B cell (primary cell): ENCODE measurements at regions not wholly inside any gene's neighbourhood (a gene's known extent, or its start where the extent isn't known, plus 50 kb on each side); places are given as distances from the start of the nearest gene placed in this dataset.

ENCODE experiments used
- ATAC-seq: fragments of 200-7000 bp; cut with Tn5 transposase; one replicate; pipeline ENCODE4 v1.10.0; 2021; ENCODE audit warnings: low read depth, mild to moderate bottlenecking, moderate number of reproducible peaks, moderate library complexity
- CTCF ChIA-PET: fragments of 350-600 bp; sonication (Branson Sonifier 250); formaldehyde crosslinking; loops from one replicate; lab custom pipeline; 2021; ENCODE audit warnings: antibody characterized with exemption, inconsistent platforms; lab: Charles Lee
- POLR2A ChIA-PET: fragments of 350-600 bp; sonication (Branson Sonifier 250); formaldehyde crosslinking; loops from one replicate; lab custom pipeline; 2021; ENCODE audit warnings: antibody characterized with exemption; lab: Charles Lee
- DNase-seq: peaks from one replicate; pipeline ENCODE4 v3.0.0; 2013
- H2AFZ ChIP-seq: 2 replicates; pipeline ENCODE4 v1.6.1; 2012; ENCODE audit warnings: mild to moderate bottlenecking, low read depth, low read length; ENCODE audit not compliant: insufficient read depth, poor library complexity, severe bottlenecking
- H3K27ac ChIP-seq, 2 donors: 1 replicate in 1 of 2; 2 replicates in 1 of 2; pipeline ENCODE4 v1.5.1; 2012 to 2013; ENCODE audit warnings: low read length in 2 of 2, mild to moderate bottlenecking in 2 of 2, moderate library complexity in 1 of 2
- H3K27me3 ChIP-seq, 4 experiments: fragments of 200-600 bp in 1 of 4; sonication (generic) in 1 of 4; replicated peaks in 1 of 4; 1 replicate in 2 of 4; 2 replicates in 2 of 4; pipeline versions ENCODE4 v1.6.1 to v1.7.0; 2013 to 2016; ENCODE audit warnings: low read length in 3 of 4, mild to moderate bottlenecking in 2 of 4, mixed read lengths in 1 of 4, moderate library complexity in 1 of 4; ENCODE audit not compliant: insufficient read depth in 4 of 4, control insufficient read depth in 3 of 4; ENCODE audit errors: control extremely low read depth in 1 of 4
- H3K36me3 ChIP-seq, 2 experiments: replicated peaks in 1 of 2; 1 replicate in 1 of 2; 2 replicates in 1 of 2; pipeline versions ENCODE4 v1.6.1 to v1.7.1; 2013; ENCODE audit warnings: low read length in 1 of 2; ENCODE audit not compliant: insufficient read depth in 2 of 2, control insufficient read depth in 1 of 2; ENCODE audit errors: control extremely low read depth in 1 of 2, extremely low read depth in 1 of 2
- H3K4me1 ChIP-seq, 2 donors: fragments of 200-600 bp in 1 of 2; sonication (generic) in 1 of 2; 1 replicate in 1 of 2; 2 replicates in 1 of 2; pipeline versions ENCODE4 v1.5.1 to v1.6.1; 2013 to 2017; ENCODE audit warnings: low read length in 2 of 2; ENCODE audit not compliant: control insufficient read depth in 2 of 2, insufficient read depth in 2 of 2
- H3K4me2 ChIP-seq: replicated peaks from 2 replicates; pipeline ENCODE3; 2012; ENCODE audit warnings: mild to moderate bottlenecking, low read depth, low read length; ENCODE audit not compliant: poor library complexity, severe bottlenecking
- H3K4me3 ChIP-seq, 5 experiments: fragments of 200-600 bp in 1 of 5; sonication (generic) in 1 of 5; 1 replicate in 3 of 5; 2 replicates in 2 of 5; pipeline versions ENCODE4 v1.5.1 to v1.7.0; 2011 to 2016; ENCODE audit warnings: low read length in 4 of 5, mild to moderate bottlenecking in 4 of 5, low read depth in 2 of 5, control low read depth in 1 of 5, moderate library complexity in 1 of 5; ENCODE audit not compliant: insufficient read depth in 1 of 5; ENCODE audit errors: control extremely low read depth in 1 of 5, extremely low read depth in 1 of 5
- H3K79me2 ChIP-seq: fragments of 200-600 bp; sonication (generic); one replicate; pipeline ENCODE4 v1.6.0; 2016; ENCODE audit warnings: low read length; ENCODE audit not compliant: control insufficient read depth, insufficient read depth
- H3K9ac ChIP-seq: fragments of 200-600 bp; sonication (generic); 2 replicates; pipeline ENCODE4 v1.6.1; 2017; ENCODE audit warnings: mild to moderate bottlenecking, low read length, moderate library complexity
- H3K9me3 ChIP-seq, 3 donors: one replicate each; pipeline versions ENCODE4 v1.6.1 to v1.7.1; 2013; ENCODE audit warnings: low read length in 2 of 3; ENCODE audit not compliant: control insufficient read depth in 2 of 3, insufficient read depth in 1 of 3; ENCODE audit errors: control extremely low read depth in 1 of 3
- H4K20me1 ChIP-seq: 2 replicates; pipeline ENCODE4 v1.6.0; 2012; ENCODE audit warnings: mild to moderate bottlenecking, low read length; ENCODE audit not compliant: insufficient read depth, control insufficient read depth, poor library complexity, severe bottlenecking
- H3K27ac Mint-ChIP-seq: one replicate; pipeline ENCODE4 v1.8.0; 2021; ENCODE audit warnings: mixed read lengths
- H3K27me3 Mint-ChIP-seq: one replicate; pipeline ENCODE4 v1.8.0; 2021; ENCODE audit warnings: mixed read lengths
- H3K4me1 Mint-ChIP-seq: one replicate; pipeline ENCODE4 v1.8.0; 2021; ENCODE audit warnings: mixed read lengths
- H3K4me3 Mint-ChIP-seq: one replicate; pipeline ENCODE4 v1.8.0; 2021; ENCODE audit warnings: mixed read lengths
- H3K9me3 Mint-ChIP-seq: one replicate; pipeline ENCODE4 v1.8.0; 2022; ENCODE audit warnings: mixed read lengths; ENCODE audit not compliant: insufficient read depth
- EZH2 ChIP-seq: IDR thresholded peaks from 2 replicates; pipeline ENCODE4 v1.6.1; 2012; ENCODE audit warnings: borderline replicate concordance, low read depth, mild to moderate bottlenecking, moderate library complexity, low read length; ENCODE audit not compliant: insufficient read depth, poor library complexity, severe bottlenecking
- WGBS: methylation state at CpG from one replicate; pipeline ENCODE4 v1.1.5; 2013; ENCODE audit warnings: missing lambda C conversion rate; ENCODE audit not compliant: insufficient coverage; 5-methylcytosine and 5-hydroxymethylcytosine counted together
- intact Hi-C: fragments of 100-400 bp; cut with micrococcal nuclease; formaldehyde crosslinking; loops from one replicate; pipeline ENCODE4 v1.10.0; 2022
- TF ChIP-seq, protein P1 (sequence below): fragments of 200-600 bp; IDR thresholded peaks from one replicate; pipeline ENCODE4 v1.8.0; 2022; ENCODE audit warnings: antibody characterized with exemption, mild to moderate bottlenecking

DNA sequence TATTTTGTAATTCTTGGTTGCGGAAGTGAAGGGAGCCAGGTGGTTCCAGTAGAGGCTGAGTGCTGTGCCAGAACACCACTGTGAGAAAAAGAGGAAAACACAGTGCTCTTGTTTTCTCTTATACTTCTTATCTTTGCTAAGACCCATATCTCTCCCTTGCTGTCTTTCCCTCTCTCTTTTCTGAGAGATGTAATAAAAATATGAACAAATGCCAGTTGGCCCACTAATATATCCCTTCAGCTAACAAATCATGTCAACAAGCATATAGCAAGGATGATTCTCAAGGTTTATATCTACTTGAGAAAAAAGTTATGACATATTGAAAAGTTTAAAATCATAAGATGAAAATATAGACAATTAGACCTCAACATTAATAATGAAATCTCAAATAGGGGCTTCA lies 758.3 kb downstream of the HDGFL1 start:
- H3K9me3 ChIP-seq, result no peaks in the 10 kb centered on the region
- ChIA-PET POLR2A (no interaction called here), CTCF (no interaction called here)
- H3K4me1 Mint-ChIP-seq, result no peaks in the 10 kb centered on the region
- no peak overlapping the region for H3K4me2 ChIP-seq
- TF ChIP-seq, protein P1, sequence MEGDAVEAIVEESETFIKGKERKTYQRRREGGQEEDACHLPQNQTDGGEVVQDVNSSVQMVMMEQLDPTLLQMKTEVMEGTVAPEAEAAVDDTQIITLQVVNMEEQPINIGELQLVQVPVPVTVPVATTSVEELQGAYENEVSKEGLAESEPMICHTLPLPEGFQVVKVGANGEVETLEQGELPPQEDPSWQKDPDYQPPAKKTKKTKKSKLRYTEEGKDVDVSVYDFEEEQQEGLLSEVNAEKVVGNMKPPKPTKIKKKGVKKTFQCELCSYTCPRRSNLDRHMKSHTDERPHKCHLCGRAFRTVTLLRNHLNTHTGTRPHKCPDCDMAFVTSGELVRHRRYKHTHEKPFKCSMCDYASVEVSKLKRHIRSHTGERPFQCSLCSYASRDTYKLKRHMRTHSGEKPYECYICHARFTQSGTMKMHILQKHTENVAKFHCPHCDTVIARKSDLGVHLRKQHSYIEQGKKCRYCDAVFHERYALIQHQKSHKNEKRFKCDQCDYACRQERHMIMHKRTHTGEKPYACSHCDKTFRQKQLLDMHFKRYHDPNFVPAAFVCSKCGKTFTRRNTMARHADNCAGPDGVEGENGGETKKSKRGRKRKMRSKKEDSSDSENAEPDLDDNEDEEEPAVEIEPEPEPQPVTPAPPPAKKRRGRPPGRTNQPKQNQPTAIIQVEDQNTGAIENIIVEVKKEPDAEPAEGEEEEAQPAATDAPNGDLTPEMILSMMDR, result no peak
- no peak for TF ChIP-seq EZH2
- intact Hi-C loops, result no loop called here
- H3K9me3 Mint-ChIP-seq, result peaks cover 6% of the 10 kb centered on the region
- H3K27ac ChIP-seq, result no peak overlapping the region
- no peak overlapping the region for H3K4me3 Mint-ChIP-seq
- no peak overlapping the region for H3K9ac ChIP-seq
- no peak overlapping the region for H3K4me3 ChIP-seq
- DNase-seq (no peak), ATAC-seq (no peak)
- no peaks in the 10 kb centered on the region for H3K79me2 ChIP-seq
- 100% methylated on average over 1 of the region's 1 CpG for WGBS
- H3K27ac Mint-ChIP-seq, result no peak overlapping the region
- H3K4me1 ChIP-seq, result no peaks in the 10 kb centered on the region
- no peaks in the 10 kb centered on the region for H3K36me3 ChIP-seq
- H3K27me3 Mint-ChIP-seq, result no peaks in the 10 kb centered on the region
- no peaks in the 10 kb centered on the region for H4K20me1 ChIP-seq
- H3K27me3 ChIP-seq, result no peaks in the 10 kb centered on the region
- no peak overlapping the region for H2AFZ ChIP-seq

DNA sequence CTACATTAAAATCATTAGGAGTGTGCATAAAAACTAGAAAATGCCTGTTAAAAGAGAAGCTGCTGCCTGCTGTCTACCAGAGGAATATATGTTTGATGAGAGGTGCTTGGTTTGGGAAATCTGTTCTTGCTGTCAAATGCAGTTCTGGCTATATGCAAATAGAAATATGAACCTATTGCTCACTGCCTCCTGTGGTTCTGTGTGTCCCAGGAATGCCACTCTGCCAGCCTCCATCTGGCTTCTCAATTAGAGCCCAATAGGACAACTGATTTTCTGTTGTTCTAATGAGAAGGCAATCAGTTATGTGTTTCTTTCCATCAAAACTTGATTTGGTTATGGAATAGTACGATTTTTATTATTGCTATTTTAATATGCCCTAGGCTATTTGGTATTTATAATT lies 759.7 kb downstream of the HDGFL1 start:
- DNase-seq (no peak), ATAC-seq (no peak)
- no peaks in the 10 kb centered on the region for H3K4me1 Mint-ChIP-seq
- CTCF ChIA-PET, result no interaction called here
- Histone ChIP-seq H3K36me3 (no peaks in the 10 kb centered on the region), H3K9ac (no peak overlapping the region), H2AFZ (no peak overlapping the region), H3K27ac (no peak overlapping the region), H3K79me2 (no peaks in the 10 kb centered on the region), H3K4me1 (no peaks in the 10 kb centered on the region), H3K9me3 (peaks cover 0 to 3% (median 0%) of the 10 kb centered on the region in 3 donors), H4K20me1 (no peaks in the 10 kb centered on the region), H3K4me2 (no peak overlapping the region), H3K27me3 (no peaks in the 10 kb centered on the region), H3K4me3 (no peak overlapping the region)
- no CpG with 5 or more reads among the region's 1 CpG for WGBS
- TF ChIP-seq EZH2, result no peak
- TF ChIP-seq, protein P1, result no peak
- H3K4me3 Mint-ChIP-seq, result no peak overlapping the region
- no peaks in the 10 kb centered on the region for H3K27me3 Mint-ChIP-seq
- no peak overlapping the region for H3K27ac Mint-ChIP-seq
- intact Hi-C loops, result no loop called here
- peaks cover 6% of the 10 kb centered on the region for H3K9me3 Mint-ChIP-seq
- POLR2A ChIA-PET, result no interaction called here
